ENCODE measurements at regions not wholly inside any gene's neighbourhood (a gene's known extent, or its start where the extent isn't known, plus 50 kb on each side); places are given as distances from the start of the nearest gene placed in this dataset.

DNA sequence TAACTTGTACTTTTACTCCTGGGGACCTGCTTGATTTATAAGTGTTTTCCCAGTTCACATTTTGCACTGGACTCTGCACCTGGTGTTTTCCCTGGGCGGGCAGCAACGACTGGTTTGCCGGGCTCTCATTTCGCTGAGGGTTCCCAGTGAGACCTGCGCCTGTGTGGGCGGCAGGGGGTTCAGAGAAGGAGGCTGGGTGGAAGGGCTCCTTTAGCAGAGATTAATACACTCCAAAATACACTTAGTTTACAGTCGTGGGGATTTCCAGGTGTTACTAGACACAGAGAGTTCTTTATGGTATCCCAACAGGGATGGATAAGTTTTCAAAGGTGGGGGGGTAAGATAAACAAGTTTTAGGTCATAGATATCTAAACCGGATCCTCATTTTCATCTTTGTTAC lies 53.0 kb upstream of the SHISA3 start:
- TF ChIP-seq, protein P1, sequence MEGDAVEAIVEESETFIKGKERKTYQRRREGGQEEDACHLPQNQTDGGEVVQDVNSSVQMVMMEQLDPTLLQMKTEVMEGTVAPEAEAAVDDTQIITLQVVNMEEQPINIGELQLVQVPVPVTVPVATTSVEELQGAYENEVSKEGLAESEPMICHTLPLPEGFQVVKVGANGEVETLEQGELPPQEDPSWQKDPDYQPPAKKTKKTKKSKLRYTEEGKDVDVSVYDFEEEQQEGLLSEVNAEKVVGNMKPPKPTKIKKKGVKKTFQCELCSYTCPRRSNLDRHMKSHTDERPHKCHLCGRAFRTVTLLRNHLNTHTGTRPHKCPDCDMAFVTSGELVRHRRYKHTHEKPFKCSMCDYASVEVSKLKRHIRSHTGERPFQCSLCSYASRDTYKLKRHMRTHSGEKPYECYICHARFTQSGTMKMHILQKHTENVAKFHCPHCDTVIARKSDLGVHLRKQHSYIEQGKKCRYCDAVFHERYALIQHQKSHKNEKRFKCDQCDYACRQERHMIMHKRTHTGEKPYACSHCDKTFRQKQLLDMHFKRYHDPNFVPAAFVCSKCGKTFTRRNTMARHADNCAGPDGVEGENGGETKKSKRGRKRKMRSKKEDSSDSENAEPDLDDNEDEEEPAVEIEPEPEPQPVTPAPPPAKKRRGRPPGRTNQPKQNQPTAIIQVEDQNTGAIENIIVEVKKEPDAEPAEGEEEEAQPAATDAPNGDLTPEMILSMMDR (conservative IDR thresholded peaks at IDR 0.05): no peak
- no peak for TF ChIP-seq EZH2 (IDR thresholded peaks at IDR 0.05; ENCODE audit: low read depth)
